Neural cell (in vitro differentiated cells): ENCODE measurements at regions not wholly inside any gene's neighbourhood (a gene's known extent, or its start where the extent isn't known, plus 50 kb on each side); places are given as distances from the start of the nearest gene placed in this dataset.

ENCODE experiments used
- H2AFZ ChIP-seq: fragments of 200-600, 300-800 bp; sonication (generic), shearing (Covaris generic); 2 replicates; pipeline ENCODE4 v1.6.0; 2014; ENCODE audit warnings: low read depth, mild to moderate bottlenecking, antibody characterized with exemption, low read length, moderate library complexity
- H3F3A ChIP-seq: fragments of 200-600 bp; shearing (Covaris generic); 2 replicates; pipeline ENCODE4 v1.6.1; 2016; ENCODE audit warnings: mild to moderate bottlenecking, moderate library complexity, mixed read lengths, antibody characterized with exemption, low read length; ENCODE audit not compliant: insufficient read depth, poor library complexity, severe bottlenecking
- H3K27ac ChIP-seq: fragments of 200-600, 300-800 bp; sonication (generic), shearing (Covaris generic); 2 replicates; pipeline ENCODE4 v1.5.1; 2014; ENCODE audit warnings: mild to moderate bottlenecking, low read length, moderate library complexity
- H3K27me3 ChIP-seq: fragments of 300-800, 200-600 bp; sonication (generic), shearing (Covaris generic); 2 replicates; pipeline ENCODE4 v1.6.0; 2014; ENCODE audit warnings: mild to moderate bottlenecking, low read depth, low read length, moderate library complexity; ENCODE audit not compliant: insufficient read depth
- H3K36me3 ChIP-seq: fragments of 300-800, 200-600 bp; sonication (generic), shearing (Covaris generic); 2 replicates; pipeline ENCODE4 v1.5.1; 2014; ENCODE audit warnings: mild to moderate bottlenecking, antibody characterized with exemption, low read length, moderate library complexity; ENCODE audit not compliant: insufficient read depth
- H3K4me2 ChIP-seq: fragments of 300-800, 200-600 bp; sonication (generic), shearing (Covaris generic); 2 replicates; pipeline ENCODE4 v1.6.0; 2014; ENCODE audit warnings: mild to moderate bottlenecking, low read length
- H3K4me3 ChIP-seq: fragments of 300-800, 200-600 bp; sonication (generic), shearing (Covaris generic); 2 replicates; pipeline ENCODE4 v1.5.1; 2014; ENCODE audit warnings: mild to moderate bottlenecking, low read length, moderate library complexity
- H3K79me2 ChIP-seq: fragments of 200-600 bp; shearing (Covaris generic); replicated peaks from 2 replicates; pipeline ENCODE4 v1.6.0; 2014; ENCODE audit warnings: mild to moderate bottlenecking, low read length, moderate library complexity; ENCODE audit not compliant: insufficient read depth
- H3K9ac ChIP-seq: fragments of 300-800, 200-600 bp; sonication (generic), shearing (Covaris generic); 2 replicates; pipeline ENCODE4 v1.6.1; 2016; ENCODE audit warnings: mild to moderate bottlenecking, low read length, mixed read lengths
- H3K9me2 ChIP-seq: fragments of 200-600 bp; shearing (Covaris generic); 2 replicates; pipeline ENCODE4 v1.6.1; 2016; ENCODE audit warnings: mild to moderate bottlenecking, low read length, mixed read lengths; ENCODE audit not compliant: insufficient read depth
- H3K9me3 ChIP-seq: fragments of 200-600, 300-800 bp; sonication (generic), shearing (Covaris generic); 2 replicates; pipeline ENCODE4 v1.6.1; 2016; ENCODE audit warnings: mild to moderate bottlenecking, mixed run types, low read length, moderate library complexity, mixed read lengths
- H4K20me1 ChIP-seq: fragments of 200-600 bp; shearing (Covaris generic); 2 replicates; pipeline ENCODE4 v1.6.1; 2016; ENCODE audit warnings: mild to moderate bottlenecking, mixed run types; ENCODE audit not compliant: insufficient read depth
- CTCF ChIP-seq: fragments of 450-650 bp; IDR thresholded peaks from 2 replicates; pipeline ENCODE4 v1.5.1; 2014; ENCODE audit warnings: antibody characterized with exemption, mild to moderate bottlenecking, moderate library complexity; ENCODE audit not compliant: poor library complexity, severe bottlenecking
- EP300 ChIP-seq: fragments of 450-650 bp; conservative IDR thresholded peaks from 2 replicates; pipeline ENCODE4 v1.6.1; 2014; ENCODE audit warnings: antibody characterized with exemption, mild to moderate bottlenecking, moderate library complexity; ENCODE audit not compliant: poor library complexity, severe bottlenecking
- EZH2 ChIP-seq: fragments of 200-600, 300-800 bp; shearing (Covaris generic), sonication (generic); IDR thresholded peaks from 2 replicates; pipeline ENCODE4 v1.6.1; 2014; ENCODE audit warnings: antibody characterized with exemption, low read length, borderline replicate concordance, mild to moderate bottlenecking; ENCODE audit not compliant: insufficient read depth, poor library complexity, severe bottlenecking
- MXI1 ChIP-seq: fragments of 450-650 bp; conservative IDR thresholded peaks from 2 replicates; pipeline ENCODE4 v1.6.1; 2014; ENCODE audit warnings: antibody characterized with exemption, mild to moderate bottlenecking; ENCODE audit not compliant: poor library complexity, severe bottlenecking
- POLR2AphosphoS5 ChIP-seq: IDR thresholded peaks from 2 replicates; pipeline ENCODE4 v1.6.1; 2012
- RAD21 ChIP-seq: fragments of 450-650 bp; conservative IDR thresholded peaks from 2 replicates; pipeline ENCODE4 v1.6.1; 2014; ENCODE audit warnings: antibody characterized with exemption, mild to moderate bottlenecking, moderate library complexity
- REST ChIP-seq: IDR thresholded peaks from 2 replicates; pipeline ENCODE4 v1.6.1; 2012; ENCODE audit warnings: borderline replicate concordance
- SMC3 ChIP-seq: fragments of 450-650 bp; conservative IDR thresholded peaks from 2 replicates; pipeline ENCODE4 v1.6.1; 2014; ENCODE audit warnings: antibody characterized with exemption, mild to moderate bottlenecking, moderate library complexity; ENCODE audit not compliant: poor library complexity
- TAF1 ChIP-seq: IDR thresholded peaks from 2 replicates; pipeline ENCODE4 v1.6.1; 2012; ENCODE audit warnings: low read depth

GRCh38 chr18:1392046-1392445 is 487.4 kb downstream of the ADCYAP1 start:
- H3F3A ChIP-seq, result no peaks in the 10 kb centered on the region
- no peak overlapping the region for H3K27ac ChIP-seq
- H3K9me3 ChIP-seq, result no peaks in the 10 kb centered on the region
- H3K79me2 ChIP-seq, result no peaks in the 10 kb centered on the region
- TF ChIP-seq MXI1 (no peak), EP300 (no peak), EZH2 (no peak), SMC3 (no peak), POLR2AphosphoS5 (no peak), TAF1 (no peak), RAD21 (no peak), CTCF (no peak), REST (no peak)
- no peaks in the 10 kb centered on the region for H4K20me1 ChIP-seq
- no peak overlapping the region for H3K9ac ChIP-seq
- H3K4me2 ChIP-seq, result no peak overlapping the region
- no peaks in the 10 kb centered on the region for H3K36me3 ChIP-seq
- no peak overlapping the region for H2AFZ ChIP-seq
- H3K4me3 ChIP-seq, result no peak overlapping the region
- no peaks in the 10 kb centered on the region for H3K9me2 ChIP-seq
- no peaks in the 10 kb centered on the region for H3K27me3 ChIP-seq

- H4K20me1 ChIP-seq, result no peaks in the 10 kb centered on the region
- no peaks in the 10 kb centered on the region for H3K79me2 ChIP-seq
- no peaks in the 10 kb centered on the region for H3F3A ChIP-seq
- no peaks in the 10 kb centered on the region for H3K36me3 ChIP-seq
- no peaks in the 10 kb centered on the region for H3K27me3 ChIP-seq
- no peak overlapping the region for H3K27ac ChIP-seq
- H3K9me2 ChIP-seq, result no peaks in the 10 kb centered on the region
- TF ChIP-seq CTCF, result no peak
- no peak for TF ChIP-seq TAF1
- no peak for TF ChIP-seq MXI1
- TF ChIP-seq POLR2AphosphoS5, result no peak
- no peak for TF ChIP-seq REST
- no peak for TF ChIP-seq SMC3
- TF ChIP-seq RAD21, result no peak
- no peak for TF ChIP-seq EZH2
- H3K9ac ChIP-seq, result no peak overlapping the region
- no peak overlapping the region for H3K4me3 ChIP-seq
- H2AFZ ChIP-seq, result no peak overlapping the region
- no peak overlapping the region for H3K4me2 ChIP-seq
- no peaks in the 10 kb centered on the region for H3K9me3 ChIP-seq
These were observed 488.4 kb downstream of the ADCYAP1 start for GRCh38 chr18:1392865-1393734.
